Neural progenitor cell (in vitro differentiated cells): ENCODE measurements at regions not wholly inside any gene's neighbourhood (a gene's known extent, or its start where the extent isn't known, plus 50 kb on each side); places are given as distances from the start of the nearest gene placed in this dataset.

Experiments
- DNase-seq: peaks from one replicate; pipeline ENCODE4 v3.0.0-alpha.2; 2016; ENCODE audit warnings: low spot score
- H2AFZ ChIP-seq: fragments of 200-600 bp; sonication (generic); replicated peaks from 2 replicates; pipeline ENCODE4 v1.6.1; 2016; ENCODE audit warnings: antibody characterized with exemption
- H3F3A ChIP-seq: fragments of 200-600 bp; sonication (generic); 2 replicates; pipeline ENCODE4 v1.6.1; 2016; ENCODE audit warnings: antibody characterized with exemption, low read depth
- H3K27ac ChIP-seq: fragments of 200-600 bp; sonication (generic); 2 replicates; pipeline ENCODE4 v1.5.1; 2016; ENCODE audit warnings: mild to moderate bottlenecking
- H3K27me3 ChIP-seq: fragments of 200-600 bp; sonication (generic); 2 replicates; pipeline ENCODE4 v1.6.1; 2016; ENCODE audit warnings: mild to moderate bottlenecking, moderate library complexity
- H3K36me3 ChIP-seq: fragments of 200-600 bp; sonication (generic); 2 replicates; pipeline ENCODE4 v1.5.1; 2016
- H3K4me1 ChIP-seq: fragments of 200-600 bp; sonication (generic); 2 replicates; pipeline ENCODE4 v1.6.1; 2016; ENCODE audit warnings: mixed run types
- H3K4me2 ChIP-seq: fragments of 200-600 bp; sonication (generic); 2 replicates; pipeline ENCODE4 v1.6.1; 2016
- H3K4me3 ChIP-seq: fragments of 200-600 bp; sonication (generic); 2 replicates; pipeline ENCODE4 v1.5.1; 2016
- H3K79me2 ChIP-seq: fragments of 200-600 bp; sonication (generic); 2 replicates; pipeline ENCODE4 v1.6.1; 2016; ENCODE audit warnings: low read depth
- H3K9ac ChIP-seq: fragments of 200-600 bp; sonication (generic); 2 replicates; pipeline ENCODE4 v1.6.1; 2016
- H3K9me3 ChIP-seq: fragments of 200-600 bp; sonication (generic); 2 replicates; pipeline ENCODE4 v1.5.1; 2016; ENCODE audit warnings: low read depth
- H4K20me1 ChIP-seq: fragments of 200-600 bp; sonication (generic); 2 replicates; pipeline ENCODE4 v1.6.1; 2016; ENCODE audit warnings: low read depth
- H3K27ac Mint-ChIP-seq: 3 replicates; pipeline ENCODE4 v1.8.0; 2021; ENCODE audit warnings: mixed read lengths
- H3K27me3 Mint-ChIP-seq: 2 replicates; pipeline ENCODE4 v1.8.0; 2022; ENCODE audit warnings: low read depth, mild to moderate bottlenecking, inconsistent platforms, moderate library complexity, mixed read lengths; ENCODE audit not compliant: insufficient read depth
- H3K36me3 Mint-ChIP-seq: 3 replicates; pipeline ENCODE4 v1.8.0; 2021; ENCODE audit warnings: mixed read lengths
- H3K4me1 Mint-ChIP-seq: 3 replicates; pipeline ENCODE4 v1.8.0; 2021; ENCODE audit warnings: mixed read lengths
- H3K4me3 Mint-ChIP-seq: 3 replicates; pipeline ENCODE4 v1.8.0; 2021; ENCODE audit warnings: mild to moderate bottlenecking, moderate library complexity, mixed read lengths
- H3K9me3 Mint-ChIP-seq: 3 replicates; pipeline ENCODE4 v1.8.0; 2020; ENCODE audit warnings: mixed read lengths
- EZH2 ChIP-seq: fragments of 200-600 bp; sonication (generic); IDR thresholded peaks from 2 replicates; pipeline ENCODE4 v1.6.1; 2017; ENCODE audit warnings: antibody characterized with exemption, mild to moderate bottlenecking, moderate library complexity
- EZH2phosphoT487 ChIP-seq: fragments of 200-600 bp; sonication (generic); IDR thresholded peaks from 2 replicates; pipeline ENCODE4 v1.6.1; 2017; ENCODE audit warnings: antibody characterized with exemption
- TF ChIP-seq, protein P1 (sequence below): fragments of 200-600 bp; sonication (generic); IDR thresholded peaks from 2 replicates; pipeline ENCODE4 v1.5.1; 2017; ENCODE audit warnings: antibody characterized with exemption, mild to moderate bottlenecking

DNA sequence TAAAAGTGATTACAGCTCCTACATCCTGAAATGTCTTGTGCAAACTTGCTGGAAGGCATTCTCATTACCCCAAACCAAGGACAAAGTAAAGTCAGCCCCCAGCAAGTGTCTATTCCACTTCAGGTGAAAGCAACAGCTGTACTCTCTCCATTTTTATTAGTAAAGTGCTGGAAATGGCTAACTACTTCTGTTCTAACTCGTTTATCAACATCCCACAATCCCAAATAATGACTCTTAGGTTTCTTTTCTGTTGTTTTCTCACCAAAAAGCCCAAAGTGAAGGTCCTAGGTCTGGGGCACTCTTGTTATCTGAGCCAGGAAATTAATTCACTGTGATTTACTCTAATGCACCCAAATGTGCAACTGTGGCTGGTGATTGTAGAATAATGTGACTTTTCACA, 105.7 kb downstream of the LRRC30 start:
- H3K9me3 Mint-ChIP-seq = no peaks in the 10 kb centered on the region
- H3F3A ChIP-seq = no peaks in the 10 kb centered on the region
- no peak overlapping the region for H3K27ac Mint-ChIP-seq
- no peaks in the 10 kb centered on the region for H3K36me3 ChIP-seq
- H3K36me3 Mint-ChIP-seq = no peaks in the 10 kb centered on the region
- no peak overlapping the region for H3K9ac ChIP-seq
- no peak overlapping the region for H3K4me2 ChIP-seq
- no peak overlapping the region for H3K27ac ChIP-seq
- no peaks in the 10 kb centered on the region for H3K4me1 Mint-ChIP-seq
- no peaks in the 10 kb centered on the region for H3K27me3 ChIP-seq
- TF ChIP-seq EZH2phosphoT487 = no peak
- TF ChIP-seq, protein P1, sequence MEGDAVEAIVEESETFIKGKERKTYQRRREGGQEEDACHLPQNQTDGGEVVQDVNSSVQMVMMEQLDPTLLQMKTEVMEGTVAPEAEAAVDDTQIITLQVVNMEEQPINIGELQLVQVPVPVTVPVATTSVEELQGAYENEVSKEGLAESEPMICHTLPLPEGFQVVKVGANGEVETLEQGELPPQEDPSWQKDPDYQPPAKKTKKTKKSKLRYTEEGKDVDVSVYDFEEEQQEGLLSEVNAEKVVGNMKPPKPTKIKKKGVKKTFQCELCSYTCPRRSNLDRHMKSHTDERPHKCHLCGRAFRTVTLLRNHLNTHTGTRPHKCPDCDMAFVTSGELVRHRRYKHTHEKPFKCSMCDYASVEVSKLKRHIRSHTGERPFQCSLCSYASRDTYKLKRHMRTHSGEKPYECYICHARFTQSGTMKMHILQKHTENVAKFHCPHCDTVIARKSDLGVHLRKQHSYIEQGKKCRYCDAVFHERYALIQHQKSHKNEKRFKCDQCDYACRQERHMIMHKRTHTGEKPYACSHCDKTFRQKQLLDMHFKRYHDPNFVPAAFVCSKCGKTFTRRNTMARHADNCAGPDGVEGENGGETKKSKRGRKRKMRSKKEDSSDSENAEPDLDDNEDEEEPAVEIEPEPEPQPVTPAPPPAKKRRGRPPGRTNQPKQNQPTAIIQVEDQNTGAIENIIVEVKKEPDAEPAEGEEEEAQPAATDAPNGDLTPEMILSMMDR = no peak
- TF ChIP-seq EZH2 = no peak
- no peaks in the 10 kb centered on the region for H3K9me3 ChIP-seq
- no peak overlapping the region for H3K4me3 ChIP-seq
- no peak overlapping the region for H2AFZ ChIP-seq
- H4K20me1 ChIP-seq = no peaks in the 10 kb centered on the region
- no peak for DNase-seq
- no peak overlapping the region for H3K4me3 Mint-ChIP-seq
- no peaks in the 10 kb centered on the region for H3K79me2 ChIP-seq
- peaks cover 8% of the 10 kb centered on the region for H3K27me3 Mint-ChIP-seq
- no peaks in the 10 kb centered on the region for H3K4me1 ChIP-seq

DNA sequence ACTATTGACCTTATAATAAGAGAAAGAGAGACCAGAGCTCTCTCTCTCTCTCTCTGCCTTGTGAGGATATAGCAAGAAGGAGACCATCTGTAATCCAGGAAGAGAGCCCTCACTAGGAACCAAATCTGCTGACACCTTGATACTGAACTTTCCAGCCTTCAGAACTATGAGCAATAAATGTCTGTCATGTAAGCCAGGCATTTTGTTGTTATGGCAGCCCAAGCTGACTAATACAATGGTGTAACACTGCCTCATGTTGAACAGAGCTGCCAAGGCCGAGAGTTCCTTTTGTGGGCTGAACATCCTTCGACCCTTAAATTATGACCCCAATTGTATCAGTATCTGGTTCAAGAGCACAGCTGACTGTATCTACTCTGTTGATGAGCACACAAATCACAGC, 108.0 kb downstream of the LRRC30 start:
- no peaks in the 10 kb centered on the region for H3K9me3 ChIP-seq
- H4K20me1 ChIP-seq = no peaks in the 10 kb centered on the region
- Mint-ChIP-seq H3K9me3 (no peaks in the 10 kb centered on the region), H3K4me1 (no peaks in the 10 kb centered on the region), H3K36me3 (no peaks in the 10 kb centered on the region), H3K27me3 (peaks cover 8% of the 10 kb centered on the region), H3K27ac (no peak overlapping the region), H3K4me3 (no peak overlapping the region)
- H3K4me3 ChIP-seq = no peak overlapping the region
- no peaks in the 10 kb centered on the region for H3K36me3 ChIP-seq
- H3K4me2 ChIP-seq = no peak overlapping the region
- H3K9ac ChIP-seq = no peak overlapping the region
- no peak overlapping the region for H2AFZ ChIP-seq
- DNase-seq = no peak
- H3F3A ChIP-seq = no peaks in the 10 kb centered on the region
- H3K79me2 ChIP-seq = no peaks in the 10 kb centered on the region
- no peak overlapping the region for H3K27ac ChIP-seq
- TF ChIP-seq EZH2phosphoT487 (no peak), EZH2 (no peak)
- TF ChIP-seq, protein P1 = no peak
- H3K27me3 ChIP-seq = no peaks in the 10 kb centered on the region
- H3K4me1 ChIP-seq = no peaks in the 10 kb centered on the region

DNA sequence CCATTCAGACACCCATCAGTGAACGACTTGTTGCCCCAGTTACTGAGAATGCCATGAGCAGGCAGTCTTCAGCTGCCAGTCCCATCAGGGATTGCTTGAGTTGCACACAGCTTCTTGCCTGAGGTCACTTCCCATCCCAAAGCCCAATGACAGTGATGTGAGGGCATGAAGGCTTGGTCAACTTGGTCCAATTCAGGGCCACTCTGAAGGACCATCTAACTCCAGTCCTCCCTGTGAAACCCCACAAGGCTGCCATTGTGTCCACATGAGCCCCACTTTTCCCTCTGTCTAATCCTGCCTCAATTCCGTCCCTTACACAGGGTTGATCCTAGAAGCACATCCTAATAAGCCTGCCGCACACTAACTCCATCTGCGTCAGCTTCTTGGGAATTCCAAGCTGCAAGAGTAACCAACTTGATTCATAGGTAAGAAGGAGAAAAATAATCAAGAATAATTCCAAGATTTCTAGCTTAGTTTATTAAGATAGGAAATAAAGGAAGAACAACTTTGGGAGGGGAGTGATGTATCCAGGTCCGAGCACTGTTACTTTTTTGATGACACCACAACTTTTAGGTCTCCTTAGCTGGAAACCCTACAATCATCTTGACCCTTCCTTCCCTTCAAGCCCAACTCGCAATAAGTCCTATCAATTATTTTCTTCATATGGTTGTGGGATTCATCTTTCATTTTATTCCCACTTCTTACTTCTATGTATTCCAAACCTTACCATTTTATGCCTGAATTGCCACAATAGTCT, 110.9 kb downstream of the LRRC30 start:
- H2AFZ ChIP-seq = no peak overlapping the region
- no peak overlapping the region for H3K4me3 Mint-ChIP-seq
- H3K27me3 Mint-ChIP-seq = peaks cover 8% of the 10 kb centered on the region
- no peak for TF ChIP-seq EZH2phosphoT487
- TF ChIP-seq, protein P1 = no peak
- TF ChIP-seq EZH2 = no peak
- no peaks in the 10 kb centered on the region for H3K9me3 ChIP-seq
- H3K27me3 ChIP-seq = no peaks in the 10 kb centered on the region
- no peaks in the 10 kb centered on the region for H3F3A ChIP-seq
- H3K36me3 Mint-ChIP-seq = no peaks in the 10 kb centered on the region
- H3K4me1 ChIP-seq = no peaks in the 10 kb centered on the region
- H3K4me2 ChIP-seq = no peak overlapping the region
- no peak for DNase-seq
- H4K20me1 ChIP-seq = no peaks in the 10 kb centered on the region
- H3K4me1 Mint-ChIP-seq = no peaks in the 10 kb centered on the region
- H3K9ac ChIP-seq = no peak overlapping the region
- no peak overlapping the region for H3K27ac Mint-ChIP-seq
- no peaks in the 10 kb centered on the region for H3K79me2 ChIP-seq
- H3K36me3 ChIP-seq = no peaks in the 10 kb centered on the region
- H3K4me3 ChIP-seq = no peak overlapping the region
- no peak overlapping the region for H3K27ac ChIP-seq
- H3K9me3 Mint-ChIP-seq = no peaks in the 10 kb centered on the region
